GM12878 (cell line): ENCODE measurements at regions not wholly inside any gene's neighbourhood (a gene's known extent, or its start where the extent isn't known, plus 50 kb on each side); places are given as distances from the start of the nearest gene placed in this dataset.

Source experiments
- CREB1 ChIP-seq: IDR thresholded peaks from 2 replicates; pipeline ENCODE4 v1.6.1; 2012; ENCODE audit warnings: low read depth, mild to moderate bottlenecking, inconsistent platforms
- CTCF ChIP-seq, 3 experiments: IDR thresholded peaks in 2 of 3; conservative IDR thresholded peaks in 1 of 3; 2 replicates each; pipeline ENCODE4 v1.5.1; 2011; ENCODE audit warnings: low read depth in 3 of 3, low read length in 3 of 3, mild to moderate bottlenecking in 3 of 3, control low read depth in 2 of 3, moderate library complexity in 2 of 3, inconsistent platforms in 1 of 3, mixed read lengths in 1 of 3; ENCODE audit not compliant: control insufficient read depth in 2 of 3, insufficient read depth in 1 of 3; ENCODE audit errors: extremely low read depth in 1 of 3
- EGR1 ChIP-seq, 2 experiments: IDR thresholded peaks; 1 replicate in 1 of 2; 2 replicates in 1 of 2; pipeline ENCODE4 v1.6.1; 2011 to 2012; ENCODE audit warnings: low read depth in 2 of 2, low read length in 2 of 2, borderline replicate concordance in 1 of 2, mild to moderate bottlenecking in 1 of 2, moderate library complexity in 1 of 2
- JUNB ChIP-seq: IDR thresholded peaks from 2 replicates; pipeline ENCODE4 v1.6.1; 2016; ENCODE audit warnings: antibody characterized with exemption, mild to moderate bottlenecking
- REST ChIP-seq: IDR thresholded peaks from 2 replicates; pipeline ENCODE4 v1.6.1; 2012; ENCODE audit warnings: mild to moderate bottlenecking, low read depth, low read length

GRCh38 chr3:144160627-144161026, 189.0 kb downstream of the DIPK2A start:
- TF ChIP-seq REST (no peak), EGR1 (IDR thresholded peaks at IDR 0.05; ENCODE audit: borderline replicate concordance in 1 of 2, low read depth in 2 of 2, low read length in 2 of 2) (no peak), CTCF (IDR thresholded peaks at IDR 0.05 in 2 of 3, conservative IDR thresholded peaks at IDR 0.05 in 1 of 3; ENCODE audit: control insufficient read depth in 2 of 3, extremely low read depth in 1 of 3, insufficient read depth in 1 of 3, low read depth in 3 of 3, low read length in 3 of 3) (no peak), JUNB (no peak), CREB1 (no peak)
